Sciatic nerve (tissue), 2 donors: ENCODE measurements at regions not wholly inside any gene's neighbourhood (a gene's known extent, or its start where the extent isn't known, plus 50 kb on each side); places are given as distances from the start of the nearest gene placed in this dataset.

Source experiments
- ATAC-seq: fragments of 200-7000 bp; cut with Tn5 transposase; one replicate; pipeline ENCODE4 v1.9.1; 2020; ENCODE audit warnings: mild to moderate bottlenecking, moderate library complexity
- DNase-seq: peaks from one replicate; pipeline ENCODE4 v3.0.0-alpha.2; 2020; ENCODE audit warnings: low spot score
- intact Hi-C: fragments of 100-400 bp; cut with DNase I; formaldehyde crosslinking; loops from one replicate; pipeline ENCODE4 v1.14.2; 2022
- donor health status: DM: no; HTN: no; CAD: no.
- donor health status: DM: no; HTN: no; CAD: no.

GRCh38 chr10:44471410-44471809 is 86.5 kb upstream of the CXCL12 start:
- ATAC-seq, result no peak
- DNase-seq, result no peak
- intact Hi-C loops, result no loop called here

DNA sequence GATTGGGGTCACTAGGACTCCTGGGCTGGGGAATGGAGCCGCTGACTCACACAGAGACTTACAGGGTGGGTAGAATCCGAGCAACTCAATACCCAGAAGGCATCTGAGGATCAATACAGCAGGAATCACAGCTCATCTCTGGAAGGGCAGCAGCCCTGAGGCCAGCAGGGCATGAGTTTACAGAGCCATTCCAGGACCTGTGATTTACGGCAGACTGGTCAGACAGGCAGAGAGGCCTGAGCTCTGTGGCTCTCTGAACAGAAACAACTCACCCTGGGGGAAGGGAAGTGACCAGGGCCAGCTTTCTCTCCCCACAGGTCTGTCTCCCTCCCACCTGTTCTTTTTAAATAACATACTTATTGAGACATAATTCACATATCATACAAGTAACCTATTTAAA is 88.2 kb upstream of the CXCL12 start:
- no peak for DNase-seq
- ATAC-seq, result no peak
- intact Hi-C loops, result no loop called here

DNA sequence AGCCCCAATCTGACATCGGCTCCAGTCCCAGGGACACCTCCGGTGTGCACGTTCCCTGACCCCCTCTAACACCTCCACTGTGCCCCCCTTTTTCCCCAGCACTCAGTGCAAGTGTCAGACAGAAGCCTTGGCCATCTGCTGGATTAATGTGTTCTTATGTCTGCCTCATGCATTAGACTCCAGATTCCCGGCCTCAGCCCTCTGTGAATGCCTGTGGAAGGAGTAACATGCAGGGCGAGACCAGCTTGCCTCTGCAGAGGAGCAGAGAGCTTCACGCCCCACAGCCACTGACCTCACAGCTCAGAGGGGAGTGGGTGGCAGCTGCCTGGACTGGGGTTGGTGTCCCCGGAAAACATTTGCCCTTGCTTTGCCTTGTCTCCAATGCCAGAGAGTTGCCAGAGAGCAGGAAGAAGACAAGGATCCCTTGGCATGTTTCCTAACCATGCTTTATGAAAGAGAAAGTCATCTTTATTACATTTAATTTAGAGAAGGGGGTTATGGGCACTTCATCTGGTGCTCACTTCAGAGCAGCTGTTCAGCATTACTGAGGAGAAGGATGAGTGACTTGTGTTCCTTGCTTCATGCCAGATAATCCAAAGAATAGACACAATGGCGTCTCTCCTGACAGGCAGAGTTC is 91.6 kb upstream of the CXCL12 start:
- DNase-seq (no peak), ATAC-seq (no peak)
- intact Hi-C loops, result no loop called here

- no peak for ATAC-seq
- DNase-seq, result no peak
- intact Hi-C loops, result no loop called here
Observed at GRCh38 chr10:44477046-44477425, 92.1 kb upstream of the CXCL12 start.

DNA sequence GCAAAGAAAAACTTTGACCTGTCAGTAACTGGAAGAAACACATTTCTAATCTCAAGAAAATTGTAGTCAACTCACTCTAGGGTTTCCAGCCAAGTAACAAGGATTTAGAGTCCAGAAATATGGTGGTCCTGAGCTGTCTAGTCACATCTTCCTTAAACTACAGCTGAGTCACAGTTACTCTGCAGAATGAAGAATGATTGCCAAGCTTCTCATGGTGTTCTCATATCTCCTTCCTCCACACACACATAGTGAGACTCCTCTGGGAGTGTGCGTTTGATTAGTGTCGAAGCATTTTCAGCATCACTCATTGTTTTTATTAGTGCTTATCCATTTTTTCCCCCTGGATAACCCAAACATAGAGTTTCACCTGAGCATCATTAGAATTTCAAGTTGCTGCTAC is 93.1 kb upstream of the CXCL12 start:
- no peak for ATAC-seq
- DNase-seq, result no peak
- intact Hi-C loops, result no loop called here

GRCh38 chr10:44478876-44479705 is 94.2 kb upstream of the CXCL12 start:
- DNase-seq (no peak), ATAC-seq (peak; percentile 77)
- intact Hi-C loops, result no loop called here

DNA sequence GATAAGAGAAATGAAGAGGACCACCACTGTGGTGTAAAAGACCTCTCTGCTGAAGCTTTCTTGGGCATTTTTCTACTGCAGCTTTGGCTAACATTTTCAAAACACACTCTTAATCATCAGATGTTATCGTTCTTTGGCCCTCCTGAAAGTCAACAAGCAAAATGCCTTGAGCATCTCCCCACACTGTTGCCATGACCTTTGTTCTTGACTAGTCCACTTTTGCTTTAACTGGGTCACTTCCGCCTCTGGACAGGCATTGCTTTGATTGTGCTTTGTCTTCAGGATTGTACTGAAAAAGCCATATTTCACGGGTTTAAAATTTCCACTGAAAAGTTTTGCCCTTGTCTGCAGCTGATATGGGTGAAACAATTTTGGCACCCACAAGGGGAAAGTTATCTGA is 107.8 kb upstream of the CXCL12 start:
- no peak for DNase-seq
- intact Hi-C loops, result no loop called here
- no peak for ATAC-seq

DNA sequence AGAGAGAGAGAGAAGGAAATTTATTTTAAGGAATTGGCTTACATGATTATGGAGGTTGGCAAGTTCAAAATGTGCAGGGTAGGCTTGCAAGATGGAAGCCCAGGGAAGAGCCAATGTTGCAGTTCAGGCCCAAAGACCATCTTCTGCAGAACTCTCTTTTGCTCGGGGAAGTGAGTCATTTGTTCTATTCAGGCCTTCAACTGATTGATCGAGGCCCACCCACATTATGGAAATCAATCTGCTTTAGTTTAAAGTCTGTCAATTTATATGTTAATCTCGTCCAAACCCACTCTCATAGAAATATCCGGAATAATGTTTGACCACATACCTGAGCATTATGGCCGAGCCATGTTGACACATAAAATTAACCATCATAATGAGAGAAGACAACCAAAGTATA is 113.3 kb upstream of the CXCL12 start:
- DNase-seq (no peak), ATAC-seq (no peak)
- intact Hi-C loops, result no loop called here

- ATAC-seq, result no peak
- no peak for DNase-seq
- intact Hi-C loops, result no loop called here
Observed at GRCh38 chr10:44500451-44500850, 115.6 kb upstream of the CXCL12 start.

GRCh38 chr10:44506386-44506785 is 121.5 kb upstream of the CXCL12 start:
- no peak for ATAC-seq
- intact Hi-C loops, result no loop called here
- no peak for DNase-seq

GRCh38 chr10:44510379-44511115 is 125.7 kb upstream of the CXCL12 start:
- ATAC-seq (no peak), DNase-seq (no peak)
- intact Hi-C loops, result loop anchor here (10.0 kb wide), 1 partner anchor 64 kb away; no protein-coding TSS in a partner anchor

DNA sequence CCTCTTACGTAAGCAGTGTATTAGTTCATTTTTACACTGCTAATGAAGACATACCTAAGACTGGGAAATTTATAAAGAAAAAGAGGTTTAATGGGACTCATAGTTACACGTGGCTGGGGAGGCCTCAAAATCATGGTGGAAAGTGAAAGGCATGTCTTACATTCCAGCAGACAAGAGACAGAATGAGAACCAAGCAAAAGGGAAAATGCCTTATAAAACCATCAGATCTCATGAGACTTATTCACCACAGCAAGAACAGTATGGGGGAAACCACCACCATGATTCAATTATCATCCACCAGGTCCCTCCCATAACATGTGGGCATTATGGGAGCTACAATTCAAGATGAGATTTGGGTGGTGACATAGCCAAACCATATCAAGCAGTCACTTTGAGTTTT is 126.3 kb upstream of the CXCL12 start:
- DNase-seq (no peak), ATAC-seq (no peak)
- intact Hi-C loops, result loop anchor here (10.0 kb wide), 1 partner anchor 64 kb away; no protein-coding TSS in a partner anchor

GRCh38 chr10:44511601-44512000 is 126.7 kb upstream of the CXCL12 start:
- DNase-seq, result no peak
- intact Hi-C loops, result loop anchor here (10.0 kb wide), 1 partner anchor 63 kb away; no protein-coding TSS in a partner anchor
- ATAC-seq, result peak; percentile 32

GRCh38 chr10:44512431-44513022 is 127.6 kb upstream of the CXCL12 start:
- DNase-seq, result no peak
- no peak for ATAC-seq
- intact Hi-C loops, result loop anchor here (10.0 kb wide), 1 partner anchor 62 kb away; no protein-coding TSS in a partner anchor

- intact Hi-C loops, result loop anchor here (10.0 kb wide), 1 partner anchor 61 kb away; no protein-coding TSS in a partner anchor
- DNase-seq (no peak), ATAC-seq (peak; percentile 74)
Observed at GRCh38 chr10:44513591-44513990, 128.7 kb upstream of the CXCL12 start.

GRCh38 chr10:44516891-44517290 is 132.0 kb upstream of the CXCL12 start:
- intact Hi-C loops, result loop anchor here (10.0 kb wide), 1 partner anchor 58 kb away; no protein-coding TSS in a partner anchor
- DNase-seq (no peak), ATAC-seq (no peak)

- no peak for ATAC-seq
- intact Hi-C loops, result loop anchor here (10.0 kb wide), 1 partner anchor 57 kb away; no protein-coding TSS in a partner anchor
- no peak for DNase-seq
Observed at GRCh38 chr10:44517635-44518034, 132.7 kb upstream of the CXCL12 start.

- DNase-seq (no peak), ATAC-seq (no peak)
- intact Hi-C loops, result loop anchor here (10.0 kb wide), 1 partner anchor 55 kb away; no protein-coding TSS in a partner anchor
Observed at GRCh38 chr10:44519361-44519760, 134.5 kb upstream of the CXCL12 start.

DNA sequence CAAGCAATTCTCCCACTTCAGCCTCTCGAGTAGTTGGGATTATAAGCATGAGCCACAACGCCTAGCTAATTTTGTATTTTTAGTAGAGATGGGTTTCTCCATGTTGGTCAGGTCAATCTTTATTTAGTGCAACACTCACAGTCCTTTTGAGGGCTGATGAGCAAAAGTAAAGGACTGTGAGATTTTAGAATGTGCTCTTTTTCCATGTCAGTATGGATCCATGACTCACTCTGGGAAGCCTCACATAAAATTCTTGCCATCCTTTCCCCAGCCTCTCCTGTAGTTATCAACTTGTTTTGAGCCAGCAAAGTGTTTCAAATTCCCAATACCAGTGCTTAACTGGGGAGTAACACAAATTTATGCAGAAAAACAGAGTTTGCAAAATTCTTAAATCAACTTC is 135.8 kb upstream of the CXCL12 start:
- ATAC-seq, result no peak

More for the DNA sequence above, 135.8 kb upstream of the CXCL12 start:
- no peak for DNase-seq
- intact Hi-C loops, result no loop called here
